HepG2 (cell line): ENCODE measurements at regions not wholly inside any gene's neighbourhood (a gene's known extent, or its start where the extent isn't known, plus 50 kb on each side); places are given as distances from the start of the nearest gene placed in this dataset.

Experiments used
- ATAC-seq: fragments of 200-7000 bp; cut with Tn5 transposase; 3 replicates; pipeline ENCODE4 v1.9.1; 2020; ENCODE audit warnings: mild to moderate bottlenecking, moderate library complexity
- BruUV-seq: library from RNA; stranded (reverse); fragments of 400-500 nt; replicated peaks from 2 replicates; lab custom pipeline; 2021; lab: Mats Ljungman, UMichigan
- CTCF ChIA-PET: fragments of 300-600 bp; formaldehyde crosslinking; extraction: SDS; loops from one replicate; lab custom pipeline; 2021; ENCODE audit warnings: low total read pairs, inconsistent platforms, low intra/inter-chr PET ratio; lab: Yijun Ruan, JAX
- POLR2A ChIA-PET: fragments of 350-600 bp; sonication (Branson Sonifier 250); formaldehyde crosslinking; loops from one replicate; lab custom pipeline; 2020; ENCODE audit warnings: antibody characterized with exemption, inconsistent platforms; lab: Yijun Ruan, JAX
- DNase-seq: peaks from one replicate; pipeline ENCODE4 v3.0.0-alpha.2; 2015; ENCODE audit warnings: low spot score
- FAIRE-seq: peaks from 3 replicates; lab custom pipeline; 2011; peaks lifted over from hg19 to GRCh38; lab: Jason Lieb, UNC
- H2AFZ ChIP-seq: one replicate; pipeline ENCODE4 v1.6.1; 2011; ENCODE audit warnings: low read length, inconsistent platforms
- H3K27ac ChIP-seq: fragments of 300-600 bp; 3 replicates; pipeline ENCODE4 v1.8.0; 2011; ENCODE audit warnings: mixed run types, mild to moderate bottlenecking, mixed read lengths, low read length, inconsistent platforms; ENCODE audit not compliant: insufficient read depth; ENCODE audit errors: extremely low read length
- H3K27me3 ChIP-seq, 2 experiments: fragments of 200-600 bp in 1 of 2; 2 replicates in 1 of 2; 3 replicates in 1 of 2; pipeline versions ENCODE4 v1.6.0 to v1.8.0; 2011; ENCODE audit warnings: low read length in 2 of 2, mild to moderate bottlenecking in 2 of 2, moderate library complexity in 2 of 2, inconsistent platforms in 1 of 2; ENCODE audit not compliant: insufficient read depth in 2 of 2, control insufficient read depth in 1 of 2
- H3K36me3 ChIP-seq, 2 experiments: fragments of 200-600 bp in 1 of 2; replicated peaks in 1 of 2; 2 replicates in 1 of 2; 3 replicates in 1 of 2; pipeline versions ENCODE4 v1.5.1 to v1.8.0; 2011; ENCODE audit warnings: low read length in 2 of 2, inconsistent platforms in 1 of 2; ENCODE audit not compliant: insufficient read depth in 2 of 2, control insufficient read depth in 1 of 2
- H3K4me1 ChIP-seq: 2 replicates; pipeline ENCODE4 v1.5.1; 2012; ENCODE audit warnings: low read length, inconsistent platforms; ENCODE audit not compliant: insufficient read depth
- H3K4me2 ChIP-seq: 2 replicates; pipeline ENCODE4 v1.6.0; 2011; ENCODE audit warnings: low read depth, low read length, inconsistent platforms
- H3K4me3 ChIP-seq, 3 experiments: fragments of 200-600 bp in 1 of 3; sonication (generic), shearing (Covaris generic) in 1 of 3; replicated peaks in 1 of 3; 2 replicates each; pipeline ENCODE4 v1.5.1; 2011 to 2016; ENCODE audit warnings: low read length in 3 of 3, inconsistent platforms in 2 of 3, low read depth in 2 of 3, mild to moderate bottlenecking in 2 of 3, control low read depth in 1 of 3, mixed read lengths in 1 of 3; ENCODE audit not compliant: insufficient read depth in 1 of 3
- H3K79me2 ChIP-seq: one replicate; pipeline ENCODE4 v1.6.1; 2011; ENCODE audit warnings: low read length, inconsistent platforms; ENCODE audit not compliant: insufficient read depth
- H3K9ac ChIP-seq: 2 replicates; pipeline ENCODE4 v1.6.0; 2011; ENCODE audit warnings: mild to moderate bottlenecking, low read depth, low read length, inconsistent platforms; ENCODE audit not compliant: insufficient read depth
- H3K9me3 ChIP-seq: 2 replicates; pipeline ENCODE4 v1.5.1; 2012; ENCODE audit warnings: mild to moderate bottlenecking, low read length
- H4K20me1 ChIP-seq: 2 replicates; pipeline ENCODE4 v1.6.0; 2011; ENCODE audit warnings: inconsistent platforms, mild to moderate bottlenecking, low read length, moderate library complexity; ENCODE audit not compliant: insufficient read depth
- BCL6 ChIP-seq: IDR thresholded peaks from 2 replicates; pipeline ENCODE4 v1.6.1; 2016; ENCODE audit warnings: missing genetic modification reagents, missing compliant biosample characterization
- CTCF ChIP-seq: sonication (generic); formaldehyde crosslinking; IDR thresholded peaks from 2 replicates; pipeline ENCODE4 v1.5.0; 2020; ENCODE audit warnings: mild to moderate bottlenecking, missing genetic modification reagents, moderate library complexity
- KMT2A ChIP-seq: sonication (generic); formaldehyde crosslinking; IDR thresholded peaks from 2 replicates; pipeline ENCODE4 v1.4.0; 2020; ENCODE audit warnings: missing genetic modification reagents
- MAFK ChIP-seq, 2 experiments: IDR thresholded peaks in 1 of 2; conservative IDR thresholded peaks in 1 of 2; 2 replicates each; pipeline ENCODE4 v1.6.1; 2011; ENCODE audit warnings: improper control_type of control experiment in 2 of 2, low read length in 2 of 2
- PITX1 ChIP-seq: sonication (generic); formaldehyde crosslinking; IDR thresholded peaks from 2 replicates; pipeline ENCODE4 v1.5.1; 2020; ENCODE audit warnings: mild to moderate bottlenecking, missing genetic modification reagents
- PRPF4 ChIP-seq: fragments of 200-400 bp; formaldehyde crosslinking; IDR thresholded peaks from 2 replicates; pipeline ENCODE4 v1.6.1; 2016; ENCODE audit warnings: low read length, low read depth; ENCODE audit not compliant: poor library complexity, severe bottlenecking
- RAD21 ChIP-seq: fragments of 450-650 bp; formaldehyde crosslinking; IDR thresholded peaks from 2 replicates; pipeline ENCODE4 v1.5.0; 2020; ENCODE audit warnings: mild to moderate bottlenecking
- STAG1 ChIP-seq: sonication (generic); formaldehyde crosslinking; IDR thresholded peaks from 2 replicates; pipeline ENCODE4 v1.4.0; 2020; ENCODE audit warnings: missing genetic modification reagents
- ZBTB2 ChIP-seq: sonication (generic); formaldehyde crosslinking; IDR thresholded peaks from 2 replicates; pipeline ENCODE4 v1.8.0; 2022; ENCODE audit warnings: low read depth, missing genetic modification reagents
- ZNF17 ChIP-seq: sonication (generic); formaldehyde crosslinking; IDR thresholded peaks from 2 replicates; pipeline ENCODE4 v1.5.0; 2020; ENCODE audit warnings: mild to moderate bottlenecking, missing genetic modification reagents
- ZNF691 ChIP-seq: sonication (generic); formaldehyde crosslinking; IDR thresholded peaks from 2 replicates; pipeline ENCODE4 v1.4.0; 2020; ENCODE audit warnings: missing genetic modification reagents, low read depth, mild to moderate bottlenecking, borderline replicate concordance
- WGBS: methylation state at CpG from one replicate; pipeline ENCODE4 v1.1.6; 2017; ENCODE audit warnings: low lambda C conversion rate; 5-methylcytosine and 5-hydroxymethylcytosine counted together
- in situ Hi-C: cut with HindIII; loops from 2 replicates; pipeline ENCODE4 v1.10.0; 2017; ENCODE audit warnings: low pct_unique_long_range_greater_than_20kb; ENCODE audit not compliant: extremely low pct_ligation_motif_present
- intact Hi-C: fragments of 100-400 bp; cut with micrococcal nuclease; formaldehyde crosslinking; loops from one replicate; pipeline ENCODE4 v1.10.0; 2022; ENCODE audit not compliant: unreplicated experiment

- in situ Hi-C loops: no loop called here
- no peak overlapping the region for H3K4me2 ChIP-seq
- 44% methylated on average over 5 of the region's 5 CpGs for WGBS
- no peak overlapping the region for H3K27ac ChIP-seq
- peaks cover 0 to 6% of the 10 kb centered on the region in 2 experiments; a peak in 3 of 5 replicates for H3K27me3 ChIP-seq
- H4K20me1 ChIP-seq: no peaks in the 10 kb centered on the region
- ATAC-seq: peak; percentile 16; the same call in 2 of the 3 replicates
- H2AFZ ChIP-seq: no peak overlapping the region
- BruUV-seq: no TSS peak
- TF ChIP-seq ZBTB2 (no peak), MAFK (conservative IDR thresholded peaks at IDR 0.05 in 1 of 2, IDR thresholded peaks at IDR 0.05 in 1 of 2; ENCODE audit: low read length in 2 of 2) (peak; percentile 15 to 39; a peak in 2 of 4 replicates)
- TF ChIP-seq, all 625 proteins: peak for 1
- CTCF ChIA-PET: interaction anchor here (1.1 kb wide), 2 partner anchors 66 to 67 kb away, joined by 4 read pairs; no protein-coding TSS in a partner anchor
- POLR2A ChIA-PET: no interaction called here
- Histone ChIP-seq H3K36me3 (no peaks in the 10 kb centered on the region), H3K9ac (no peak overlapping the region), H3K79me2 (no peaks in the 10 kb centered on the region), H3K4me1 (no peaks in the 10 kb centered on the region), H3K4me3 (no peak overlapping the region), H3K9me3 (no peaks in the 10 kb centered on the region)
- DNase-seq (no peak), FAIRE-seq (no peak)
- intact Hi-C loops: loop anchor here (1.0 kb wide), 1 partner anchor 67 kb away; no protein-coding TSS in a partner anchor
These were observed 75.3 kb upstream of the C2CD4B start for GRCh38 chr15:62240121-62241096.

GRCh38 chr15:62241135-62241770 is 76.2 kb upstream of the C2CD4B start:
- H3K36me3 ChIP-seq: no peaks in the 10 kb centered on the region
- H3K9ac ChIP-seq: no peak overlapping the region
- no peaks in the 10 kb centered on the region for H3K79me2 ChIP-seq
- no peaks in the 10 kb centered on the region for H4K20me1 ChIP-seq
- ChIA-PET CTCF (interaction anchor here (1.1 kb wide), 1 partner anchor 65 kb away, joined by 4 read pairs; no protein-coding TSS in a partner anchor), POLR2A (no interaction called here)
- ATAC-seq: peak; percentile 93
- H2AFZ ChIP-seq: no peak overlapping the region
- in situ Hi-C loops: no loop called here
- H3K4me3 ChIP-seq: no peak overlapping the region
- H3K27me3 ChIP-seq: peaks cover 0 to 11% of the 10 kb centered on the region in 2 experiments; a peak in 3 of 5 replicates
- peak; percentile 32 for DNase-seq
- no peak overlapping the region for H3K27ac ChIP-seq
- FAIRE-seq: peak; percentile 55
- WGBS: 0% methylated on average over 1 of the region's 5 CpGs
- no peak overlapping the region for H3K4me2 ChIP-seq
- no peaks in the 10 kb centered on the region for H3K9me3 ChIP-seq
- no TSS peak for BruUV-seq
- no peaks in the 10 kb centered on the region for H3K4me1 ChIP-seq
- intact Hi-C loops: loop anchor here (1.0 kb wide), 1 partner anchor 66 kb away; no protein-coding TSS in a partner anchor
- no peak for TF ChIP-seq ZNF691
- TF ChIP-seq STAG1 (CRISPR knock-in tag): peak; percentile 42; the same call in 1 of the 2 replicates
- TF ChIP-seq BCL6 (CRISPR knock-in tag): peak; percentile 79
- 0 out of 2 replicates have a peak, but pooled peaks have one; percentile 28 for TF ChIP-seq KMT2A (CRISPR knock-in tag)
- 0 out of 2 replicates have a peak, but pooled peaks have one; percentile 21 for TF ChIP-seq PITX1 (CRISPR knock-in tag)
- no peak for TF ChIP-seq PRPF4
- TF ChIP-seq CTCF (CRISPR knock-in tag): peak; percentile 57
- TF ChIP-seq ZNF17 (CRISPR knock-in tag): no peak
- TF ChIP-seq RAD21: 0 out of 2 replicates have a peak, but pooled peaks have one; percentile 16
